ENCODE measurements at regions not wholly inside any gene's neighbourhood (a gene's known extent, or its start where the extent isn't known, plus 50 kb on each side); places are given as distances from the start of the nearest gene placed in this dataset.
"Not testable (repeated sequence)": the region's sequence is repeated elsewhere in the genome, so short reads cannot be mapped to it uniquely, and the experiment has no call there.

DNA sequence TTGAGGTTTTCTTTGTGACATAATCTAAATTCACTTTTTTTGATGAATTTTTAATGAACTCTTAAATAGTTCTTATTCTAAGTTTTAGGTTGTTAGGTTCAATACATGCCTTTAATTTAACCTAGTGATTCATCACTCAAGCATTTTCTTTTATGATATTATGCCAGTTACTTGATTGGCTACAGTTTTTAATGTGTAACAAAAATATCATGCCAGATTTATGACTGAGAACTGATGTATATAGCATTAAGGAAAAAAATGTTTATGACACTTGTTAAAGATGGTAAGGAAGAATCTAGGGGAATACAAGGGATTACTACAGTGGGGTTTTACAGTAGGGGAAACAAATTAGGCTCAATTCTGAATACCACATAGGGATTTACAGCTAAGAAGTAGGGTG is 103.1 kb downstream of the VGLL3 start:
- Histone ChIP-seq H3K9ac (ENCODE audit: low read length) (no peak overlapping the region), H3K4me3 (ENCODE audit: low read depth, low read length) (no peak overlapping the region), H3K27me3 (ENCODE audit: control insufficient read depth, insufficient read depth, low read length) (no peaks in the 10 kb centered on the region)

GRCh38 chr3:86880066-86880465 is 110.9 kb downstream of the VGLL3 start:
- peaks cover 5% of the 10 kb centered on the region; the same call in 1 of the 2 replicates for H3K4me1 ChIP-seq (ENCODE audit: control insufficient read depth, insufficient read depth, low read length)
- H3K27me3 ChIP-seq (ENCODE audit: control insufficient read depth, insufficient read depth, low read length), result no peaks in the 10 kb centered on the region
- H3K36me3 ChIP-seq (ENCODE audit: control insufficient read depth, insufficient read depth, low read length), result no peaks in the 10 kb centered on the region
- H3K9ac ChIP-seq (ENCODE audit: low read length), result no peak overlapping the region
- no peak overlapping the region for H3K4me3 ChIP-seq (ENCODE audit: low read depth, low read length)
- no peaks in the 10 kb centered on the region for H3K9me3 ChIP-seq (ENCODE audit: control insufficient read depth, insufficient read depth, low read depth, low read length)
- H3K27ac ChIP-seq (ENCODE audit: low read depth, low read length), result no peak overlapping the region

More for the DNA sequence above, 103.1 kb downstream of the VGLL3 start:
- no peak overlapping the region for H3K27ac ChIP-seq (ENCODE audit: low read depth, low read length)
- peaks cover 19% of the 10 kb centered on the region for H3K4me1 ChIP-seq (ENCODE audit: control insufficient read depth, insufficient read depth, low read length)
- H3K36me3 ChIP-seq (ENCODE audit: control insufficient read depth, insufficient read depth, low read length), result no peaks in the 10 kb centered on the region
- no peaks in the 10 kb centered on the region for H3K9me3 ChIP-seq (ENCODE audit: control insufficient read depth, insufficient read depth, low read depth, low read length)

DNA sequence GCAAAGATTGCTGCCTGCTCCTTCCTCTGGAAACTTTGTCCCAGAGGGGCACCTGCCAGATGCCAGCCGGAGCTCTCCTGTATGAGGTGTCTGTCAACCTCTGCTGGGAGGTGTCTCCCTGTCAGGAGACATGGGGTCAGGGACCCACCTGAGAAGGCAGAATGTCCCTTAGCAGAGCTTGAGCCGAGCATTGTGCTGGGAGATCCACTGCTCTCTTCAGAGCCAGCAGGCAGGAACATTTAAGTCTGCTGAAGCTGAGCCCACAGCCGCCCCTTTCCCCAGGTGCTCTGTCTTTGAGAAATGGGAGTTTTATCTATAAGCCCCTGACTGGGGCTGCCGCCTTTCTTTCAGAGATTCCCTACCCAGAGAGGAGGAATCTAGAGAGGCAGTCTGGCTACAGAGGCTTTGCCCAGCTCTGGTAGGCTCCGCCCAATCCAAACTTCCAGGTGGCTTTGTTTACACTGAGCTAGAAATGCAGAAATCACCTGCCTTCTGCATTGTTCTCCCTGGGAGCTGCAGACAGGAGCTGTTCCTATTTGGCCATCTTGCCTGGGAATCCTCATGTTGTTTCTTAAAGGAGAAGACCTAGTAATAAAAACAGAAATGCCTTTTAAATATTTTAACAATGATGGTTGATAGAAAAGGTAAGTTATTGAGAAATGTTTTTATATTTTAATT is 114.3 kb downstream of the VGLL3 start:
- H3K4me1 ChIP-seq (ENCODE audit: control insufficient read depth, insufficient read depth, low read length); H3K4me3 ChIP-seq (ENCODE audit: low read depth, low read length); H3K27me3 ChIP-seq (ENCODE audit: control insufficient read depth, insufficient read depth, low read length); H3K9me3 ChIP-seq (ENCODE audit: control insufficient read depth, insufficient read depth, low read depth, low read length); H3K9ac ChIP-seq (ENCODE audit: low read length); H3K36me3 ChIP-seq (ENCODE audit: control insufficient read depth, insufficient read depth, low read length): not testable (repeated sequence)
- 0 out of 2 replicates have a peak overlapping the region, but pooled peaks have one; percentile 30 for H3K27ac ChIP-seq (ENCODE audit: low read depth, low read length)

GRCh38 chr3:86874790-86875189 is 116.2 kb downstream of the VGLL3 start:
- not testable (repeated sequence) for H3K9ac ChIP-seq (ENCODE audit: low read length); H3K4me3 ChIP-seq (ENCODE audit: low read depth, low read length); H3K27me3 ChIP-seq (ENCODE audit: control insufficient read depth, insufficient read depth, low read length); H3K4me1 ChIP-seq (ENCODE audit: control insufficient read depth, insufficient read depth, low read length); H3K27ac ChIP-seq (ENCODE audit: low read depth, low read length); H3K36me3 ChIP-seq (ENCODE audit: control insufficient read depth, insufficient read depth, low read length); H3K9me3 ChIP-seq (ENCODE audit: control insufficient read depth, insufficient read depth, low read depth, low read length)

DNA sequence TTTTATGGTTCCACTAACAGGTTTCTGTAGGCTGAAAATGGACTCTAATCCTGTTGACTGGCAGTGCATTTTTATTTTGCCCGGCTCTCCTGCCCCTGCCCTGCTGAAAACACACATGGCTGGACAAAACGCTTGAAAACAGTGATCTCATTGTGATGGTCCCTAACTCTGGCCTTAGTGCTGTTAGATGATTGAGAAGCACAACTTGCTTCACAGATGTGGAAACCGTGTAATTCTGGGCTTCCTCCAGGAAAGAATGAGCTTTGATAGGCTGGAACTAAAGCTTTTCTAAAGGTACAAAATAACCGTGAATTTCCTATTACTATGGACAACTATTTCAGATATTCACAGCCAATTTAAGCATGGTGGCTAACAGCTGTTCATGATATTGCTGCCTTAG is 121.4 kb downstream of the VGLL3 start:
- Histone ChIP-seq H3K36me3 (ENCODE audit: control insufficient read depth, insufficient read depth, low read length) (no peaks in the 10 kb centered on the region), H3K27ac (ENCODE audit: low read depth, low read length) (no peak overlapping the region), H3K4me3 (ENCODE audit: low read depth, low read length) (no peak overlapping the region), H3K27me3 (ENCODE audit: control insufficient read depth, insufficient read depth, low read length) (no peaks in the 10 kb centered on the region), H3K9me3 (ENCODE audit: control insufficient read depth, insufficient read depth, low read depth, low read length) (no peaks in the 10 kb centered on the region), H3K9ac (ENCODE audit: low read length) (no peak overlapping the region), H3K4me1 (ENCODE audit: control insufficient read depth, insufficient read depth, low read length) (no peaks in the 10 kb centered on the region)

DNA sequence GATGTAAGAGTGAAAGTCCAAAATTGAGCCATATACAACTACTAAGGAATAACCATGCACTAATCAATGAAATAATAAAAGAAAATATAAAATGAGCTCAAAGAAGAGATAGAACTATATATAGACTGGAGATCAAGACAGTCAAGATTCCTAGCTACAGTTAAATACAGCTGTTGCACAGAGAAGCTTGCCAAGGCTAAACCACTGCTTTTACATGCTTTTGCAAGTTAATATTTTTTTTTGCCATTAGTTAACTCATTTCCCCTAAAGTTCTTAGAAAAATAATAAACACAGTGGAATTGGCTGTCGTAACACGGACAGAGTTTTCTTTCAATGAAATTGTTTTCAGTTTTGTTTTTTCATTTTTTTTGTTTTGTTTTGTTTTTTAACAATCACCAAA is 123.0 kb downstream of the VGLL3 start:
- Histone ChIP-seq H3K9ac (ENCODE audit: low read length) (no peak overlapping the region), H3K36me3 (ENCODE audit: control insufficient read depth, insufficient read depth, low read length) (no peaks in the 10 kb centered on the region), H3K27ac (ENCODE audit: low read depth, low read length) (no peak overlapping the region), H3K27me3 (ENCODE audit: control insufficient read depth, insufficient read depth, low read length) (no peaks in the 10 kb centered on the region), H3K9me3 (ENCODE audit: control insufficient read depth, insufficient read depth, low read depth, low read length) (0 out of 2 replicates have a peak, but pooled peaks cover 2% of the 10 kb centered on the region), H3K4me3 (ENCODE audit: low read depth, low read length) (no peak overlapping the region), H3K4me1 (ENCODE audit: control insufficient read depth, insufficient read depth, low read length) (no peaks in the 10 kb centered on the region)

- peaks cover 6% of the 10 kb centered on the region; the same call in 1 of the 2 replicates for H3K9me3 ChIP-seq (ENCODE audit: control insufficient read depth, insufficient read depth, low read depth, low read length)
- H3K4me3 ChIP-seq (ENCODE audit: low read depth, low read length), result no peak overlapping the region
- H3K27me3 ChIP-seq (ENCODE audit: control insufficient read depth, insufficient read depth, low read length), result no peaks in the 10 kb centered on the region
- no peak overlapping the region for H3K9ac ChIP-seq (ENCODE audit: low read length)
- H3K36me3 ChIP-seq (ENCODE audit: control insufficient read depth, insufficient read depth, low read length), result no peaks in the 10 kb centered on the region
- no peak overlapping the region for H3K27ac ChIP-seq (ENCODE audit: low read depth, low read length)
- H3K4me1 ChIP-seq (ENCODE audit: control insufficient read depth, insufficient read depth, low read length), result no peaks in the 10 kb centered on the region
Observed at GRCh38 chr3:86865506-86865905, 125.4 kb downstream of the VGLL3 start.

DNA sequence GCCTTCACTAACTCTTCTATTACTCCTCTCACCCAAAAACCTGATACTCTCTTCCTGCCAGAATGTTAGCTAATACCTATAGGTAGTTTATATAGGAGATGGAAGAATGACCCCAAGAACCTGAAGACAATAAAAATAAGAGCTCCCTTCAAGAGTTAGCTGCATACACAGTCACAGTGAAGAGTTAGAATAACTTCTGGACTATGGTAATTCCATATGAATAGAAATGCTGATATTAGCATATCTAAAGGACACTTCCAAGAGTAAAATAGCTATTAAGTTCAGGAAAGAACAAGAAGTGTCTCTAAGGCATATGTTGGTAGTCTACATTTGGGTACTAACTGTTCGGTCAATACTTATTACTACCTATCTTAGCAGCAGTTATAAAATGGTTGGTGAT is 134.2 kb downstream of the VGLL3 start:
- Histone ChIP-seq H3K27ac (ENCODE audit: low read depth, low read length) (no peak overlapping the region), H3K9ac (ENCODE audit: low read length) (no peak overlapping the region), H3K36me3 (ENCODE audit: control insufficient read depth, insufficient read depth, low read length) (no peaks in the 10 kb centered on the region), H3K27me3 (ENCODE audit: control insufficient read depth, insufficient read depth, low read length) (no peaks in the 10 kb centered on the region), H3K4me1 (ENCODE audit: control insufficient read depth, insufficient read depth, low read length) (no peaks in the 10 kb centered on the region), H3K9me3 (ENCODE audit: control insufficient read depth, insufficient read depth, low read depth, low read length) (no peaks in the 10 kb centered on the region), H3K4me3 (ENCODE audit: low read depth, low read length) (no peak overlapping the region)

DNA sequence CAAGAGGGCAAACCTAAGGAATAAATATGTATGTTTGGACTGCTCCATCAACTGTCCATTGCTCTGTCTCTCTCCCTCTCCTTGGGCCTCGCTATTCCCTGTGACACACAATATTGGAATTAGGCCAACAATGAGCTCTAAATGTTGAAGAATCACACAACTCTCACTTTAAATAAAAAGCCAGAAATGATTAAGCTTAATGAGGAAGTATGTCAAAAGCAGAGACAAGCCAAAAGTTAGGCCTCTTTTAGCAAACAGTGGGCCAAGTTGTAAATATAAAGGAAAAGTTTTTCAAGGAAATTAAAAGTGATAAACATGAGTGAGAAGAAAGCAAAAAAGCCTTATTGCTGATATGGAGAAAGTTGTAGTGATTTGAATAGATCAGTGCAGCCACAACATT is 141.0 kb downstream of the VGLL3 start:
- H3K36me3 ChIP-seq (ENCODE audit: control insufficient read depth, insufficient read depth, low read length), result no peaks in the 10 kb centered on the region
- no peak overlapping the region for H3K27ac ChIP-seq (ENCODE audit: low read depth, low read length)
- H3K4me1 ChIP-seq (ENCODE audit: control insufficient read depth, insufficient read depth, low read length), result no peaks in the 10 kb centered on the region
- H3K27me3 ChIP-seq (ENCODE audit: control insufficient read depth, insufficient read depth, low read length), result no peaks in the 10 kb centered on the region
- H3K4me3 ChIP-seq (ENCODE audit: low read depth, low read length), result no peak overlapping the region
- no peak overlapping the region for H3K9ac ChIP-seq (ENCODE audit: low read length)
- peaks cover 6% of the 10 kb centered on the region for H3K9me3 ChIP-seq (ENCODE audit: control insufficient read depth, insufficient read depth, low read depth, low read length)

DNA sequence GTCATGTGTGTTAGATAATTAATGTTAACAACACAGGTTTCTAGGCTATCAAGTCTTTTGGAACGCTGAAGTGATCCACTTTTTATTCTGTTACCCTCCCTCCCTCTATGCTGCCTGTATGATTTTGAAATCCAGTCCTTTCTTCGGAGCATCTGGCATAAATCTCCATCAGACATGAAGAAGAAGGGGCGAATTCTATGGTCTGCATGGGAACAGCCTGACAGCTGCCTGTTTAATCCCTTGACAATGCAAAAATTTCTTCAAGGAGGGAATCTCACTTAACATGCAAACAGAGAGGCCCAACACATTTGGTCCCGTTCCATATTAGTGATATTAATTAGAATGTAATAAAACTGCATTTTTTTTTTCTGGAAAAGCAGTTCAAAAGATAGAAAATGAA is 145.2 kb downstream of the VGLL3 start:
- no peaks in the 10 kb centered on the region for H3K36me3 ChIP-seq (ENCODE audit: control insufficient read depth, insufficient read depth, low read length)
- no peak overlapping the region for H3K9ac ChIP-seq (ENCODE audit: low read length)
- H3K4me1 ChIP-seq (ENCODE audit: control insufficient read depth, insufficient read depth, low read length), result no peaks in the 10 kb centered on the region
- no peak overlapping the region for H3K27ac ChIP-seq (ENCODE audit: low read depth, low read length)
- no peak overlapping the region for H3K4me3 ChIP-seq (ENCODE audit: low read depth, low read length)
- H3K9me3 ChIP-seq (ENCODE audit: control insufficient read depth, insufficient read depth, low read depth, low read length), result peaks cover 6% of the 10 kb centered on the region
- no peaks in the 10 kb centered on the region for H3K27me3 ChIP-seq (ENCODE audit: control insufficient read depth, insufficient read depth, low read length)

- Histone ChIP-seq H3K4me1 (ENCODE audit: control insufficient read depth, insufficient read depth, low read length) (no peaks in the 10 kb centered on the region), H3K9ac (ENCODE audit: low read length) (no peak overlapping the region), H3K27me3 (ENCODE audit: control insufficient read depth, insufficient read depth, low read length) (no peaks in the 10 kb centered on the region), H3K4me3 (ENCODE audit: low read depth, low read length) (no peak overlapping the region), H3K36me3 (ENCODE audit: control insufficient read depth, insufficient read depth, low read length) (no peaks in the 10 kb centered on the region), H3K9me3 (ENCODE audit: control insufficient read depth, insufficient read depth, low read depth, low read length) (no peaks in the 10 kb centered on the region), H3K27ac (ENCODE audit: low read depth, low read length) (no peak overlapping the region)
Observed at GRCh38 chr3:86838927-86839326, 152.0 kb downstream of the VGLL3 start.

- H3K4me3 ChIP-seq (ENCODE audit: low read depth, low read length), result no peak overlapping the region
- no peaks in the 10 kb centered on the region for H3K27me3 ChIP-seq (ENCODE audit: control insufficient read depth, insufficient read depth, low read length)
- H3K27ac ChIP-seq (ENCODE audit: low read depth, low read length), result no peak overlapping the region
- H3K4me1 ChIP-seq (ENCODE audit: control insufficient read depth, insufficient read depth, low read length), result no peaks in the 10 kb centered on the region
- no peaks in the 10 kb centered on the region for H3K36me3 ChIP-seq (ENCODE audit: control insufficient read depth, insufficient read depth, low read length)
- no peaks in the 10 kb centered on the region for H3K9me3 ChIP-seq (ENCODE audit: control insufficient read depth, insufficient read depth, low read depth, low read length)
- H3K9ac ChIP-seq (ENCODE audit: low read length), result no peak overlapping the region
Observed at GRCh38 chr3:86837871-86838270, 153.1 kb downstream of the VGLL3 start.
